Sigmoid colon (tissue), 6 donors: ENCODE measurements at regions not wholly inside any gene's neighbourhood (a gene's known extent, or its start where the extent isn't known, plus 50 kb on each side); places are given as distances from the start of the nearest gene placed in this dataset.

Source experiments
- DNase-seq: peaks from one replicate; pipeline ENCODE4 v3.0.0-alpha.2; 2019
- H3K27ac ChIP-seq, 4 donors: fragments of 200-600 bp; sonication (generic); one replicate each; pipeline ENCODE4 v1.5.1; 2016 to 2019; ENCODE audit warnings: mild to moderate bottlenecking in 1 of 4
- H3K27me3 ChIP-seq, 3 donors: fragments of 200-600 bp; sonication (generic); one replicate each; pipeline ENCODE4 v1.5.1; 2019; ENCODE audit warnings: mild to moderate bottlenecking in 1 of 3
- H3K36me3 ChIP-seq, 4 donors: fragments of 200-600 bp; sonication (generic); one replicate each; pipeline ENCODE4 v1.5.1; 2016 to 2019
- H3K4me1 ChIP-seq, 4 donors: fragments of 200-600 bp; sonication (generic); one replicate each; pipeline ENCODE4 v1.5.1; 2017 to 2019
- H3K4me3 ChIP-seq, 4 donors: fragments of 200-600 bp; sonication (generic); one replicate each; pipeline ENCODE4 v1.5.1; 2017 to 2019; ENCODE audit warnings: mild to moderate bottlenecking in 2 of 4, moderate library complexity in 1 of 4
- H3K9me3 ChIP-seq, 4 donors: fragments of 200-600 bp in 3 of 4; sonication (generic) in 3 of 4; one replicate each; pipeline versions ENCODE4 v1.5.1 to v1.6.1; 2013 to 2019
- CTCF ChIP-seq, 4 experiments: fragments of 450-650 bp in 3 of 4; fragments of 200-600 bp in 1 of 4; IDR thresholded peaks; one replicate each; pipeline ENCODE4 v1.5.1; 2016 to 2019; ENCODE audit warnings: antibody characterized with exemption in 4 of 4, mild to moderate bottlenecking in 3 of 4, moderate library complexity in 2 of 4
- EP300 ChIP-seq, 4 donors: sonication (generic); formaldehyde crosslinking; IDR thresholded peaks; one replicate each; pipeline ENCODE4 v1.6.1; 2017; ENCODE audit warnings: antibody characterized with exemption in 4 of 4
- POLR2A ChIP-seq, 2 donors: fragments of 450-650 bp; IDR thresholded peaks; one replicate each; pipeline ENCODE4 v1.6.1; 2016; ENCODE audit warnings: antibody characterized with exemption in 2 of 2, mild to moderate bottlenecking in 2 of 2, moderate library complexity in 2 of 2
- POLR2AphosphoS5 ChIP-seq, 4 donors: sonication (generic); formaldehyde crosslinking; IDR thresholded peaks; one replicate each; pipeline ENCODE4 v1.6.1; 2017; ENCODE audit warnings: antibody characterized with exemption in 4 of 4
- WGBS, 2 donors: extraction: QIAGEN DNeasy Blood & Tissue Kit; methylation state at CpG; one replicate each; pipeline ENCODE4 v1.1.7; 2013; 5-methylcytosine and 5-hydroxymethylcytosine counted together
- intact Hi-C: fragments of 100-400 bp; cut with DNase I; formaldehyde crosslinking; loops from one replicate; pipeline ENCODE4 v1.15.1; 2023
- donor health status: healthy with polysubstance abuse.
- donor health status: healthy.

- Histone ChIP-seq H3K27ac (no peak overlapping the region), H3K36me3 (no peaks in the 10 kb centered on the region), H3K4me1 (no peaks in the 10 kb centered on the region), H3K27me3 (no peaks in the 10 kb centered on the region), H3K9me3 (no peaks in the 10 kb centered on the region), H3K4me3 (no peak overlapping the region)
- no peak for DNase-seq
- TF ChIP-seq EP300 (IDR thresholded peaks at IDR 0.05) = no peak
- TF ChIP-seq CTCF (IDR thresholded peaks at IDR 0.05) = no peak
- intact Hi-C loops = no loop called here
- 81 to 86% methylated on average over 5 of the region's 5 CpGs for WGBS, 2 donors
These were observed 118.6 kb upstream of the MXRA5 start for GRCh38 chrX:3465017-3465416.

GRCh38 chrX:3462166-3462508, 115.7 kb upstream of the MXRA5 start:
- Histone ChIP-seq H3K27me3 (no peaks in the 10 kb centered on the region), H3K36me3 (no peaks in the 10 kb centered on the region), H3K4me1 (no peaks in the 10 kb centered on the region), H3K27ac (no peak overlapping the region), H3K4me3 (no peak overlapping the region), H3K9me3 (no peaks in the 10 kb centered on the region)
- no peak for DNase-seq
- intact Hi-C loops = no loop called here
- WGBS, 2 donors = 21 to 60% methylated on average over 4 of the region's 4 CpGs
- no peak for TF ChIP-seq CTCF (IDR thresholded peaks at IDR 0.05)
- no peak for TF ChIP-seq POLR2A (IDR thresholded peaks at IDR 0.05)
- no peak for TF ChIP-seq EP300 (IDR thresholded peaks at IDR 0.05)
- TF ChIP-seq POLR2AphosphoS5 (IDR thresholded peaks at IDR 0.05) = no peak

GRCh38 chrX:3461397-3462165, 115.1 kb upstream of the MXRA5 start:
- Histone ChIP-seq H3K27ac (no peak overlapping the region), H3K27me3 (no peaks in the 10 kb centered on the region), H3K9me3 (no peaks in the 10 kb centered on the region), H3K4me1 (no peaks in the 10 kb centered on the region), H3K4me3 (no peak overlapping the region), H3K36me3 (no peaks in the 10 kb centered on the region)
- DNase-seq = no peak
- no peak for TF ChIP-seq POLR2AphosphoS5 (IDR thresholded peaks at IDR 0.05)
- TF ChIP-seq CTCF (IDR thresholded peaks at IDR 0.05) = no peak
- TF ChIP-seq EP300 (IDR thresholded peaks at IDR 0.05) = no peak
- no peak for TF ChIP-seq POLR2A (IDR thresholded peaks at IDR 0.05)
- intact Hi-C loops = no loop called here
- 68 to 72% methylated on average over 12 of the region's 12 CpGs for WGBS, 2 donors

- TF ChIP-seq POLR2A (IDR thresholded peaks at IDR 0.05) = no peak
- no peak for TF ChIP-seq POLR2AphosphoS5 (IDR thresholded peaks at IDR 0.05)
- TF ChIP-seq EP300 (IDR thresholded peaks at IDR 0.05) = no peak
- intact Hi-C loops = no loop called here
- H3K4me1 ChIP-seq = no peaks in the 10 kb centered on the region
- no peaks in the 10 kb centered on the region for H3K27me3 ChIP-seq
- no peak overlapping the region for H3K27ac ChIP-seq
- H3K4me3 ChIP-seq = no peak overlapping the region
- H3K9me3 ChIP-seq = no peaks in the 10 kb centered on the region
- H3K36me3 ChIP-seq = no peaks in the 10 kb centered on the region
- DNase-seq = no peak
- WGBS, 2 donors = 79 to 84% methylated on average over 2 of the region's 2 CpGs
These were observed 109.3 kb upstream of the MXRA5 start for GRCh38 chrX:3455796-3456195.

- H3K27ac ChIP-seq = no peak overlapping the region
- TF ChIP-seq CTCF (IDR thresholded peaks at IDR 0.05) (no peak), POLR2A (IDR thresholded peaks at IDR 0.05) (no peak), POLR2AphosphoS5 (IDR thresholded peaks at IDR 0.05) (no peak), EP300 (IDR thresholded peaks at IDR 0.05) (no peak)
- no peak for DNase-seq
- H3K9me3 ChIP-seq = no peaks in the 10 kb centered on the region
- H3K4me1 ChIP-seq = no peaks in the 10 kb centered on the region
- intact Hi-C loops = no loop called here
- whole genome bisulfite sequencing, 2 donors = 66 to 76% methylated on average over 8 of the region's 8 CpGs
- H3K36me3 ChIP-seq = no peaks in the 10 kb centered on the region
- no peak overlapping the region for H3K4me3 ChIP-seq
- no peaks in the 10 kb centered on the region for H3K27me3 ChIP-seq
These were observed 105.1 kb upstream of the MXRA5 start for GRCh38 chrX:3451571-3451970.
